ENCODE measurements at regions not wholly inside any gene's neighbourhood (a gene's known extent, or its start where the extent isn't known, plus 50 kb on each side); places are given as distances from the start of the nearest gene placed in this dataset.

DNA sequence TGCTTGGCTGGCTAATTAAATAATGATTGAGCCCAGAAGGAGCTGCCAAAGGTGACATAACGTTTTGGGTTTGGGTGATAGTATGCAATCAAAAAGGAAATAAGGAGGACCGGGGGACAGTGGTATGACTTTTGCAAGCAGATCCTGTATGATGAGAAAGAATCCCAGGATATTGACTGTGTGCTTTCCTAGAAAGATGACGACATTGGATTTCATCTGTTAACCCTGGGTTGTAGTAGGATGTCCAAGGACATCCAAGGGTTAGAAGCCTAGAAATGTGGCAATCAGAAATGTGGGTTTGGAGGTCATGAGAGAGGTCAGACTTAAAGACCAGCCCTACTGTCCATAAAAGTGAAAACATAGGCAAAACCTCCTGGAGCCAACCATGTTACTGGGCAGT lies 50.3 kb upstream of the HMHB1 start:
- DNase-seq (ENCODE audit: low spot score) = no peak

DNA sequence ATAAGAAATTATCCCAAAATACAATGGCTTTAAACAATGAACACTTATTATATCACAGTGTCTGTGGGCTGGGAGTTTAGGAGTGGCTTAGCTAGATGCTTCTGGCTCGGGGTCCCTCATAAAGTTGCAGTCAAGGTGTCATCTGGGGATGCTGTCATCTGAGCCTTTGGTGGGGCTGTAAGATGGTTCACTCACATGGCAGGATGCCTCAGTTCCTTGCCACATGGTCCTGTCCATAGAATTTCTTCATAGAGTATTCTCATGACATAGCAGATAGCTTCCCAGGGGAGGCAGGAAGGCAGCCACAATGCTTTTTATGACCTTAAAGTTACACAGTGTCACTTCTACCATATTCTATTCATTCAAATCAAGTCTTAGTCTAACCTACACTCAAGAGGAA lies 51.2 kb upstream of the HMHB1 start:
- no peak for DNase-seq (ENCODE audit: low spot score)

DNA sequence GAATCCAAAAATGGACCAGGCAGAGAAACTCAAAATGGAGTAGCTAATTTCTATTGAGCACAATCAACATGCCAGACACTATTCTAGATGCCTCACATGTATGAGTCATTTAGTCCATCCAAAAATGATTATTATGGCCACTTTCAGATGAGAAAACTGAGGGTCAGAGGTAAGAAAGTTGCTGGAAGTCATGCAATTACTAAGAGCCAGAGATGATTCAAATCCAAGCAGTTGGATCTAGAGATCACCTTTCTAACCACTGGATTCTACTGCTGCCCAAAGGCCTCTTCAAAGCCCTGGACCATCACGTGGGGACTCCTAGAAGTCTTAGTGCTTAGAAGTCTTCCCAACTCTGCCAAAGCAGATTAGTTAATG lies 51.8 kb upstream of the HMHB1 start:
- no peak for DNase-seq (ENCODE audit: low spot score)

DNA sequence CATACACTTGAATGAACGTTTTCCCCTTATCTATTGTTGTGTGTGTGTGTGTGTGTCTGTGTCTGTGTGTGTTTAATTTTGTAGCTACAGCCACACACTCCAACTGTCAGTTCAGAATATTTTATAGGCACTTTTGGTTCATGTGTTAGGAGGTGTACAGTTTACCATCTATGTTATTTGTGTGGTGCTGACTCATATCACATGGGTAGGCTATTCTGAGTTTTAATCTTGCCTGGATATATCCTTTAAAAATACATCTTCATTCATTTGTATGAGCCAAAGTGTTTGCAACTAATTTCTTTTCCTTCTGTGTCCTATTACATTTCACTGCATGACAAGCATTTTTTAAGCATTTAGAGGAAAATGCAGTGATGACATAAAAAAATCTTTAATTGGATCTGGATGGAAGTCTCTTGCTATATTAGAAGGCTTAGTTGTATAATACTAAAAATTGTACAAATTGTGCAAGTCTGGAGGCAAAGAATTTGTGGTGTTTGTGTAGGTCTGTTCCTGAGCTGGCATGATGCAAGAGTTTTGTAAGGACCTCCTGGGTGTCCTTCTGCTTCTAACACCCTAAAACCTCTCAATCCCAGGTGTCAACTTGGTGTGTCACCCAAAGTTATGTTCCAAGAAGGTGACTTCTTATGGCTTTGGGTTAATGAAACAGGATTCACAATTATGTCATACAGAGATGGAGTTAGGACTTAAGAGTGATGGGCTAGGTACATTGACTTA lies 52.4 kb upstream of the HMHB1 start:
- DNase-seq (ENCODE audit: low spot score) = no peak

DNA sequence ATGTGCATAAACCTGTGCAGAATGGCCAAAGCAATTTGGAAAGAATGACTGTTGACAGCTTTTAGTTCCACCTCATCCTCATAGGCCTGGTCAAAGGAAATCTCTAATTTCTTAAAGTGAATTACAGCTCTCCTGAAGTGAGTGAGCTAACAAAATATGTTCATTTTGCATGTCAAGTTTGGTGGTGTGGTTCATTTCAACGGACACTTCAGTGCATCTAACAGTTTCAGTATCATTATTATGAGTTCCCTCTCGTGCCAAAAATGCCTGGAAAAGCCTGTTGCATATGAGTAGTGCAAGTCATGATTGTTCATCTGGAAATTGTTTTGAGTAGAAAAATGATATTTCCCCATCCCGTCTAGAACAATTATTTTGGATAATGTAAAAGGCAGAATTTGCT lies 53.2 kb upstream of the HMHB1 start:
- DNase-seq (ENCODE audit: low spot score) = no peak

DNA sequence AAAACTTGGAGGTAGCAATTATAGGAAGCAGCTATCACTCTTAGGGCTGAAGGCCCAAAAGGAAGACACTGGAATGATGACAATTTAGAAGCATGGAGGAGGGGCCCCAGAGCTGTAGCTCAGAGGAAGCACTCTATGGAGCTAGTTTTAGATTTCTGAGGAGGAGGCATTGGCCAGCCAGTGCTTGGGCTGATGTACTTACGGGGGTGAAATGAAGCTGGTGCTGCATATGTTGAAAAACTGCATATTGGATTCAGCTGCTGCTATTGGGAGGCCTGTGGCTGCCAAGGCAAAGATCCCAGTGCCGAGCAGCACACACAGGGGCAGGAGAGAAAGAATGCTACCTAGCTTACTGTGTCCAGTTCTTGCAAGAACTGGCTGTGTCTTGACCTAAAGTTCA lies 53.9 kb upstream of the HMHB1 start:
- DNase-seq (ENCODE audit: low spot score) = no peak

DNA sequence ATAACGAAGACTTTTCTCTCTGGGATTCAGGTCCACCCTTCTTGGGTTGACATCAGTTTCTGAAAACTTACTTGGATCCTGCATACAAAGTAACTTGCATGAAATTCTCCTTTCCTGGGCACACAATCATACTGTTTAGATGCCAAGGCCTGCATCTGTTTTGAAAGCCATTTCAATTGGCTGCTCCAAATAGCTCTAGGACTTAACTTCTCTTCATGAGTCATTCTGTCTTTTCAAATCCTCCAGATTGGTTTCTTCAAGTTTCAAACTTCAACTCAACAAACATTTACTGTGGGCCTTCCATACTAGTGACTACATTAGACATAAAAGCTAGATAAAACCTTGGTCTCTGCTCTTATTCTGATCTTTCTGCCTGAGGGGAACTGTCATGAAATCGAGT lies 54.8 kb upstream of the HMHB1 start:
- DNase-seq (ENCODE audit: low spot score) = no peak

DNA sequence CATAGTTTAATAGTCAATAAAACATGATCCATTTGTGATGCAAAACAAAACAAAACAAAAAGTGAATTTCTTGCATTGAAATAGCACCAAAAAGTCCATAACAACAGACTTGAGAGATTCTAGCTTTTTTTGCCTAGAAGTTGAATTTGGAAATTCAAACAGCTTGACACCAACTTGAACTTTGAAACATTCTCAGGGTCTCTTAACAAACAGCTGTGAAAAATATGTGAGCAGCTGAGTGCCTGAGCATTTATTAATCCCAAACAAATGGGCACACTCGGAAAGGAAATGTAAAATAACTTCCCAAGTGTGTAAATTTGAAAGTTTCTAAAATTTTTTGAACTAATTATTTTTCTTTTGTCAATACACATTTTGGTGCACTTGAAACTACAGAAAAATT lies 56.0 kb upstream of the HMHB1 start:
- DNase-seq (ENCODE audit: low spot score) = no peak

DNA sequence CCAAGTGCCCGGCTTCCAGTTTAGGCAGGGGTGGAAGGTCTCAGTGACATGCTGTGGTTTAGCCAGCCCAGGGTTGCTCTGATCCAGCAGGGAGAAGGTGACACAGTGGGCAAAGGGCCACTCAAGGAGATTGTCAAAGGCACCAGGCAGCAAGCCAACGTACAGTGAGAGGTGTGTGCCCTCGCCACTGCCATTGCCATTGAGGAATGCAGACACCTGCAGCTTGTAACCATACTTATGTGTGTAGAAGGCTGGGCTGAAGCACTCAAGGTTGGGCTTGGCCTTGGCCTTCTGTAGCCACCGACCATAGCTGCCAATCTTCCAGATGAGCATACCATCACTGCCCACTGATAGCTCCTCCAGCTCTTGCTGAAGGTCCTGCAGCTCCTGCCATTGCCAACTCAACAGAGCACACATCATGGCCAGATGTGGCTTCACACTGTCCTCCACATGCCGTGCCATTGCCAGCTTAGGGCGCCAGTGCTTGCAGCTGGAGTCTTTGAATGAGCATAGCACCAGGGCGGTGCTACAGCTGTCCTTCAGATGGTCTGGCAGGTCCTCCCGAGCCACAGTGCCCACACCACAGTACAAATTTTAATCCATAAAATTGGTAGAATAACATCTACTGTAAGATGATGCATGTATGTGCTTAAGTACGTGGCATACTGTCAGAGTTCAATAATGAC lies 59.7 kb upstream of the HMHB1 start:
- no peak for DNase-seq (ENCODE audit: low spot score)

DNA sequence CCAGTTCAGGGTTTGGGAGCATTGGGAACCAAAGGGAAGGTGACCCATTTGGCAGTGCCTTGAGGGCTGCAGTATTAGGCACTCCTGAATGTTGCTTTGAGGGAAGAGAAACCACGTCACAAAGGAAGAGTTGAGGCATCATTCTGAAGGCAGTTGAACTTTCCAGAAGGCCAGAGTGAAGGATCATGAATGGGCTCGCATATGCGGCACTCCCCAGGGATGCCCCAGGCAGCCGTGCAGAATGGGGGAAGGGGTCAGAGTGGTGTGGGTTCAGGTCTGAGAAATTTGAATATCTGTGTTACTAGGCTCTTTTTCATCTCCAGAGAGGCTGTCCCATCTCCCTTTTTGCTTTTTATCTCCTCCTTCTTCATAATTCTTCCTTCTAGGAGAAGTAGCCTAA lies 60.6 kb upstream of the HMHB1 start:
- DNase-seq (ENCODE audit: low spot score) = no peak

DNA sequence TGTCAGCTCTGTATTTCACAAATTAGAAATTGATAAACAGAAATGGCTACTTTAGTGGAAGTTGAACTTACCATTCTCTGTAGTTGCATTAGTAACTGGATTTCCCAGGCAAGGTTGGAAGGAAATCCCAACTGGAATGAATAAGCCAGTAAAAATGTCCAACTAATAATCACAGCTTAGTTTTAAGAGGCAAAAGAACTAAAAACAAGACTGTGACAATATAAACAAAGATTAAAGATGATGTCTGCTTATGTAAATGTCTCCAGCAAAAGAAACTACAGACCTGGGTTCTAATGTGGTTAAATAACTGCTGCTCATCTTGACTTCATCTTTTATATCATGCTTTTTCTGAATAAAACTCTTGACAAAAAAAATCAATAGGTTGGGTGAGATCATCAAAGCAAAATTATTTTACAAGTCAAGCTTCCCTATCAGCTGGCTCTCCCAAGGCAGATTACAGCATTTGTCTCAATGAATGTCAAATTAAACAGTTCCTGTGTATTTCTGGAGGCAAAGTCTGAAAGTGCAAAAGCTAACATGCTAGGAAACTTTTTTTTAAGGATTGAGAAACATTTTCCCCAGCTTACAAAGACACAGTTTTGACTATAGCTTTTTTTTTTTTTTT lies 62.3 kb upstream of the HMHB1 start:
- DNase-seq (ENCODE audit: low spot score) = no peak

DNA sequence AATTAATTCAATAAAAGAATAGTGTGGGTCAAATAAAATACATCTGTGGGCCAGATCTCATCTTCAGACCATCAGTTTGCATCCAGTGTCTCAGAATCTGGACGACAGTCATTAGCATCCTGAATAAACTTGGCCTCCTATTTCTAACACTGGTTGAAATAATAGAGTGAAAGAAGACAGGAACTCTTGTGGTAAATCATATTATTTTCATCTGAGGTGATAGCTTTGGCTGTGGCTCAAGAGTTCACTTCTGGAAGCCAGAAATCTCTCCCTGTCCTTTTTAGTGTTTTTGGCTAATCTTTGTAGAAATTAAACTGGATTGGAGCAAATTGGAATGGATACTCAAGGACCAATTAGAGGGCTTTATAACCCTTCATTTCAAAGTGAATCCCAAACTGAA lies 63.4 kb upstream of the HMHB1 start:
- DNase-seq (ENCODE audit: low spot score) = no peak

DNA sequence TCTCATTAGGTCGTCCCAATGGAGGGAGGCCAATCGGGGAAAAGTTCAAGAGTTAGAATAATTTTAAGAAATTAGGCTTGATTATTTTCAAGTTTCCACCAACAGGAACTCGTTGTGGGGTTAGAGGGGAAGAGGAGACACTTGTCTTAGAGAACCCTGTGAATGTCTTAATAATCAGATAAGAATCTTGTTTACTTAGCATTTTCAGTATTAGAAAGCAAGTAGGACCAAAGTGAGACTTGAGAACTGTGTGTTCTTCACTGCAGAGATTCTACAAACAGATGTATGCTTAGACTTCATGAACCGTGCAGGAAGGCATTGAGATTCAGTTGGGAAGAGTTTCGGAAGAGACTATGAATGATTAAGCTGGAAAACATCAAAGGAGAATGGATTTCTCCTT lies 69.0 kb upstream of the HMHB1 start:
- DNase-seq (ENCODE audit: low spot score) = no peak

DNA sequence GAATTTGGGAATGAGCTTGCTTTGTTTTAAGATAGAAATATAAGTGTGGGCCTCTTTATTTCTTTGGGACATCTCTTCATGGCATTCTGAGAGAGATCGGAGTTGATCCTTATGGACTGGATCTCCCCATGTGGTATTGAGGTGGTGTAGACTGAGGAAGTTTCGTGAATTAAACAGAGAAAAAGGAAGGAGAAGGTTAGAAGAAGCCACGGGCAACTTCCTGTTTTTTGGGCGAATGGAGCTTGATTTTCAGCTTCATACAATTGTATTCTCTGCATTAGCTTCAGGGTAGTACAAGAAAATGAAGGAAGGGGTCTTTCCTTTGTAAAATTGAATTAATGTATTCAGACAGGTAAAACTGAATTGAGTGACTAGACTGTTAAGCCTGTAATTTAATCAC lies 70.5 kb upstream of the HMHB1 start:
- DNase-seq (ENCODE audit: low spot score) = no peak

DNA sequence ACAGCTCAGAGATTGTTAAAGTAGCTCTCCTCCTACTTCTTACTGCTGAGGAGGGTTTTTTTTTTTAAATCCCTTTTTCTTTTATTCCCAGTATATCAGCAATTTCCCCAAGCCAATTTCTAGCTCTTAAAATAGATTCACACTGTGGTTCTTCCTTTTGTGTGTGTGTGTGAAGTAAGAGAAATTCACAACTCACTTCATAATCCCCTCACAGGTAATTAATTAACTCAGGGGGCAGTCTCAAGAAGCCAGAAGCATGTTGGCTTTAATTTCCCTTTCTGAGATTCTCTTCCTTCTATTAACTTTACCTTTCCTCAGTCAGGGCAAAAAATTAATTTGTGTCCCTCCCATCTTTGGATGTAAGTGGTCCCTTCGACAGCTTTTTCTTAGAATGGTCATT lies 71.0 kb upstream of the HMHB1 start:
- DNase-seq (ENCODE audit: low spot score) = no peak

DNA sequence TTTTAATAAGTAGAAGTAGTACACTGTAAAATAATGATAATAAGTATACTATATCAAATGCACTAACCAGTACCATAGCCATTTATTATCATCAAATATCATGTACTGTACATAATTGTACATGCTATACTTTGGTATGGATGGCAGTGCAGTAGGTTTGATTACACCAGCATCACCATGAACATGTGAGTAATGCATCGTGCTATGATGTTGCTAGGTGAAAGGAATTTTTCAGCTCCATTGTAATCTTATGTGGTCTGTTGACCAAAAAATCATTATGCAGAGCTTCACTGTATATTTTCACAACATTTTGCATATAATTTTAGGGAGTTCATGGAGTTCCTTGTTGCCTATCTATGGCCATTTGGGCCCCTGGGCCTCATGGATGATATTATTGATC lies 72.2 kb upstream of the HMHB1 start:
- DNase-seq (ENCODE audit: low spot score) = no peak

DNA sequence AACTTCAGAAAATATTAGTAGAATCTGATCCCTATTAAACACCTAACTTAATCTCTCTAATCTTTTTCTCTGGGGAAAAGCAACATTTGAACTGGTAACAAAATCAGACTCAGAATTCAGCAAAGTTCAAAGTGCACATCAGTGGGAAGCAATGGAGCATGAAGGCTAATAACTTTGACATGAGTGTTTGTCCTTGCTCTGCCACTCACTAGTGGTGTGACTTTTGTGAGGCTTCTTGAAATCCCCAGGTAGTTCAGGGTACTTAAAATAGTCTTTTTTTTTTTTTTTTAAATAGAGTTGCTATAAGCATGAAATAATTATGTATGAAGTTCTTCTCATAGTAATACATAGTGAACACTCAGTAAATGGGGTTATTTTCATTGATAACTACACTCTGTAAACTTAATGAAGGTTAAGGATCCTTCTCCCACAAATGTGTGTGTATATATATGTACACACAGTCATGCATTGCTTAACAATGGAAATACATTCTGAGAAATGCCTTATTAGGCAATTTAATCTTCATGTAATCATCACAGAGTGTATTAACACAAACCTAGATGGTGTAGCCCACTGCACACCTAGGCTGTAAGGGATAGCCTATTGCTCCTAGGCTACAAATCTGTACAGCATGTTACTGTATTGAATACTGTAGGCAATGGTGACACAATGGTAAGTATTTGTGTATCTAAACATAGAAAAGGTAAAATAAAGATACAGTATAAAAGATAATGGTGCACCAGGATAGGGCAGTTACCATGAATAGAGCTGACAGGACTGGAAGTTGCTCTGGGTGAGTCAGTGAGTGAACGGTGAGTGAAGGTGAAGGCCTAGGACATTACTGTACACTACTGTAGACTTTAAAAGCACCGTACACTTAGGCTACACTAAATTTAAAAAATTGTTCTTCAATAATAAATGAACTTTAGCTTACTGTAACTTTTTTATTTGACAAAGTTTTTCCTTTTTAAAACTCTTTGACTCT lies 73.3 kb upstream of the HMHB1 start:
- no peak for DNase-seq (ENCODE audit: low spot score)

DNA sequence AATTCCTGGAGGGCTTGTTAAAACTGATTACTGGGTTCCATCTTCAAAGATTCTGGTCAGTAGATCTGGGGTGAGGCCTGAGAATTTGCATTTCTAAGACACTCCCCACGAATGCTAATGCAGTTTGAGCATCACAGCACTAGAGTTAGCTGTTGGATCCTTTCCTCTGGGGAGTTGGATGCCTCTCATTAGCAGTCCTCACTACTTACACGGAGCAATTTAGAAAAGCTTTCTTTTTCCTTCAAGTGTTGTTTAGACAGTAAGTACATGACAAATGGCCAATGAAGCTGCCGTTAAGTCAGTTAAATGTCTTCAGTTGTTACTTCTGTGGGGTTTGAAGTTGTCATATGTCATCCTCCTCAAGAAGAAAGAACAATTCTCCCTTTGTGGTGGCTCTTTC lies 74.9 kb upstream of the HMHB1 start:
- peak; percentile 8 for DNase-seq (ENCODE audit: low spot score)

DNA sequence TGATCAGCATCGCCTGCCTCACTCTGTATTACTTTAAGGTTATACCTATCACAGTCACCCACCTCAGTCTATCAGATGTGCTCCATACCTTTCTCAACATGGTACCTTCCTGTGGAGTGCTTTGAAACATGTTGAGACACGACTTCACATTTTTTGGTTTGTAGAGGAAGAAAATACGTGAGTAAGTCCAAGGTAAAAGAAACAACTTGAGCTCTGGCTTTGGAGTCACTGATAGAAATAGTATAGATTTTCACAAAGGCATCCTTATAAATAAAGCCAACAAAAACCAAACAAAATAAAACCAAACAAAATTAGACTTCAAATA lies 77.5 kb upstream of the HMHB1 start:
- no peak for DNase-seq (ENCODE audit: low spot score)

DNA sequence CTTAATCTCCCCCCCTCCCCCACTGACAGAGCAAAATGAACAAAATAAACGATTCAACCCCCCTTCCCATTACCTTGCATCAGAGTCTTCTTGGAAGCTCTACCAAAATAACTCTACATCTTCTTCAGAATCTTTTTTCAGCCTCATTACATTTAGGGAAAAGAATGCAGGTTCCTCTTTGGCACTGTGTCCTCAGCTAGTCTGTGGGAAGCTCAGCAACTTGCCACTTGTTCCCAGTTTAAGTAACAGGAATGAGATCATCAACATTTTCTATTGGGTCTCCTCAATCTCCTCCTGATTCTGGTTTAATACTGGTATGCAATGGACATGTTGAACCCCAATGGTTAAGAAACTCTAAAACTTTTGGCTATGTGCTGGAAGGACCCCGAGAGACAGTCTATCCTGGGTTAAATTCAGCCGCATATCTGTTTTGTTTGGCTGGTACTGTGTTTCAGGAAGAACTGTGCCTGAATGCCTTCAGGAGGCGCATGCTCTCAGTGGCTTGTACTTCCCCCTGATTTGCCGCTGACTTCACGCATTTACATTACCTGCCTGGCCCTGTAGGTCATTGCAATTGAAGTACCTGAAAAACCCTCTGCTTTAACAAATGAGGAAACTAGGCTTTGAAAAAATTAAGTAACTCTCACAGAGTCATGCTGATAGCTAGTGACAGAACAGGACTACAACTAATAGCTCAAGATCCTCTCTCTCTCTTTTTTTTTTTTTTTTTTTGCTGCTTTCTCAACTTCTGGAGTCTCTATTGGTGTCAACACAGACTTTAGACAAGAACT lies 78.1 kb upstream of the HMHB1 start:
- no peak for DNase-seq (ENCODE audit: low spot score)

DNA sequence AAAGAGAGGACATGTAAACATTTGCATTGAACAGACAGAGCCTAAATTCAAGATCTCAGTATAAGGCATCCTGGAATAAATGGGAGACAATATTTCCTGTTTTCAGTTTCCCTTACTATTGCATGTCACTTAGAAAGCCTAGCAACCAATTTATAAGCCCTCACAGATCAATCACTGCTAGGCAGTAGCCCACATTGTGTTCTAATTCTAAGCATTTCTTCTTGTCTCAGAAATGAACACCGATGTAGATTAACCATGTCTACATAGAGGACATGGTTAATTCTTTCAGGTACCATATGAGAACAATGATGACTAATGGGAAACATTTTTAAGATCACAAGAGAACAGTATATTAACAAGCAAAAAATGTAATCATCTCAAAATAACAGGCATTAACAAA lies 79.6 kb upstream of the HMHB1 start:
- no peak for DNase-seq (ENCODE audit: low spot score)
